Chondrocyte (in vitro differentiated cells): ENCODE measurements at regions not wholly inside any gene's neighbourhood (a gene's known extent, or its start where the extent isn't known, plus 50 kb on each side); places are given as distances from the start of the nearest gene placed in this dataset.

Source experiments
- DNase-seq: peaks from one replicate; pipeline ENCODE4 v3.0.0; 2021; ENCODE audit warnings: mixed read lengths, low spot score
- H3K27ac Mint-ChIP-seq: one replicate; pipeline ENCODE4 v1.8.0; 2021; ENCODE audit warnings: mild to moderate bottlenecking, moderate library complexity, mixed read lengths; ENCODE audit not compliant: unreplicated experiment
- H3K27me3 Mint-ChIP-seq: 2 replicates; pipeline ENCODE4 v1.8.0; 2021; ENCODE audit warnings: low read depth, mixed read lengths
- H3K36me3 Mint-ChIP-seq: 2 replicates; pipeline ENCODE4 v1.8.0; 2021; ENCODE audit warnings: low read depth, mixed read lengths
- H3K4me1 Mint-ChIP-seq: 2 replicates; pipeline ENCODE4 v1.8.0; 2021; ENCODE audit warnings: low read depth, mild to moderate bottlenecking, mixed read lengths
- H3K4me3 Mint-ChIP-seq: one replicate; pipeline ENCODE4 v1.8.0; 2021; ENCODE audit warnings: mild to moderate bottlenecking, moderate library complexity, mixed read lengths; ENCODE audit not compliant: unreplicated experiment
- H3K9me3 Mint-ChIP-seq: 2 replicates; pipeline ENCODE4 v1.8.0; 2021; ENCODE audit warnings: low read depth, mixed read lengths
- TF ChIP-seq, protein P1 (sequence below): fragments of 200-600 bp; sonication (generic); IDR thresholded peaks from 2 replicates; pipeline ENCODE4 v1.5.0; 2021; ENCODE audit warnings: antibody characterized with exemption, mild to moderate bottlenecking, moderate library complexity

DNA sequence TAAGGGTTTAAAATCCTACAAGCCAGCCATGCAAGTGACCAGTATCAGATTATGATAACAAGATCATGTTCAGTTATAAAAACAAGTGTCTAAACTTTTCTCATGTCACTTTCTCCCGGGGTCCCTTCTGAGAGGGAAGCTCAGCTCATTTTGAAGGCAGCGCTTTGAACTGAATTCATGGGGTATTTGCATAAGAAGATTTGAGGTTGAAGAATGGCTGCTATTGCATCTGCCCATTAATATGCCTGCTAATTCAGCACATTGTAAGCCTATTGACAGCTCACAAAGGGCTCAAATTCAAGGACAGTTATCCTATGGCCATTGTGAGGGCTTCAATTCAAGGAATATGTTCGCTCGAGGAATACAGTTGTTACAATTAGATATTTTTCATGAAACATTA is 290.2 kb upstream of the IRX3 start:
- H3K27ac Mint-ChIP-seq = no peak overlapping the region
- DNase-seq = no peak
- no peaks in the 10 kb centered on the region for H3K36me3 Mint-ChIP-seq
- no peak overlapping the region for H3K4me3 Mint-ChIP-seq
- no peaks in the 10 kb centered on the region for H3K9me3 Mint-ChIP-seq
- TF ChIP-seq, protein P1, sequence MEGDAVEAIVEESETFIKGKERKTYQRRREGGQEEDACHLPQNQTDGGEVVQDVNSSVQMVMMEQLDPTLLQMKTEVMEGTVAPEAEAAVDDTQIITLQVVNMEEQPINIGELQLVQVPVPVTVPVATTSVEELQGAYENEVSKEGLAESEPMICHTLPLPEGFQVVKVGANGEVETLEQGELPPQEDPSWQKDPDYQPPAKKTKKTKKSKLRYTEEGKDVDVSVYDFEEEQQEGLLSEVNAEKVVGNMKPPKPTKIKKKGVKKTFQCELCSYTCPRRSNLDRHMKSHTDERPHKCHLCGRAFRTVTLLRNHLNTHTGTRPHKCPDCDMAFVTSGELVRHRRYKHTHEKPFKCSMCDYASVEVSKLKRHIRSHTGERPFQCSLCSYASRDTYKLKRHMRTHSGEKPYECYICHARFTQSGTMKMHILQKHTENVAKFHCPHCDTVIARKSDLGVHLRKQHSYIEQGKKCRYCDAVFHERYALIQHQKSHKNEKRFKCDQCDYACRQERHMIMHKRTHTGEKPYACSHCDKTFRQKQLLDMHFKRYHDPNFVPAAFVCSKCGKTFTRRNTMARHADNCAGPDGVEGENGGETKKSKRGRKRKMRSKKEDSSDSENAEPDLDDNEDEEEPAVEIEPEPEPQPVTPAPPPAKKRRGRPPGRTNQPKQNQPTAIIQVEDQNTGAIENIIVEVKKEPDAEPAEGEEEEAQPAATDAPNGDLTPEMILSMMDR = no peak
- H3K27me3 Mint-ChIP-seq = peaks cover 35% of the 10 kb centered on the region
- H3K4me1 Mint-ChIP-seq = no peaks in the 10 kb centered on the region

DNA sequence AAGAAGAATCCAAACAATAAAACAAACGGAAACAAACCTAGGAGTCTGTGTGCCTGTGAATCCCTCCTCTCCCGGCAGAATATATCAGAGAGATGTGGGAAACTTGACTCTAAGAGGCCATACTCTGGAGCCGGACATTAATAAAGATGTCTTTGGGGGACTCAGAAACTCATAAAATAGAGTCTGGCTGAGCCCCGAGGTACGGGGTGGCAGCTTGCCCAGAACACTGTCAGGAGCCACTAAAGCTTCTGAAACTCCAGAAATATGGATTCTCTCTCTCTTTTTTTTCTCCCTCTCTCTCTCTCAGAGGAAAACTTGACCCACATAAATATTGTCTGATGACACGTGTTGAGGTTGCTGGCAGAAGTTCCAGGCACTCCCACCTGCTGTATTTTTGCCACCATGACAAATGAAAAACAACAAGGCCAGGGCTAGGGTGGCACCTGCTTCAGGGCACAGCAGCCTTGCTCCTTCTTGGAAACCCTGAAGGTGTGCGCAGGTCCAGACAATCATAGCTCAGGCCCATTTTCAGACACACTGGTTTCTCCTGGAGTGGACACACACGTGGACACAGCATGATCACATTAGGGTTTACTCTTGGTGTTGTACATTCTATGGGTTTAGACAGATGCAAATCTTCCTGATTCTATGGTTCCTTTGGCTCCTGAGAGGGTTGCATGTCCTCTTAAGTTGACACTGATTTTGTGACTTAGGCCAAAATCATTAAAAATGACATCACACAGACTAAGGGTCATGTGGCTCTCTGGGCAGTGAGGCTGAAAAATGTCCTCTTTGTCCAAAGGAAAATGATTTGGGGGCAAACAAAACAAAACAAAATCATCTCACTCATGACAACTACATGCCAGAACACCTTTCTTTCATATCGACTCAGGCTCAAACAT is 282.6 kb upstream of the IRX3 start:
- TF ChIP-seq, protein P1 = no peak
- H3K4me3 Mint-ChIP-seq = no peak overlapping the region
- peaks cover 7% of the 10 kb centered on the region for H3K27me3 Mint-ChIP-seq
- H3K4me1 Mint-ChIP-seq = no peaks in the 10 kb centered on the region
- no peak overlapping the region for H3K27ac Mint-ChIP-seq
- no peaks in the 10 kb centered on the region for H3K9me3 Mint-ChIP-seq
- H3K36me3 Mint-ChIP-seq = no peaks in the 10 kb centered on the region
- DNase-seq = no peak

DNA sequence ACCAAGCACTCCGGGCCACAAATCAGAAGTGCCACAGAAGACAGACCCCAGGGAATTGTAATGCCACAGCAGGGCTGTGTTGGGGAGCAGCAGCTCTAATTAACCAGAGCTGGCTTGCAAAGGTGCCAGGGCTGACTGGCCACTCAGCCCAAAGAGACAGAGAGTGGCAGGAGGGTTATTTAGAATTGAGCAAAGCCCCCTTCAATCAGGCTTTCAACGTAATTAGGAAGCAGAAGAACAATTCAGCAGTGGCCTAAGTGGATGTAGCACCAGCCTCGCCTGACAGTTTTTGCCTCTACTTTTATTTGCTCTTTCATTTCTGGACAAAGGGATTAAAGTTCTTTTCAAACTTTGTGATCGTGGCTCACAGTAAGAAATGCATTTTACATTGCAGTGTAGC is 278.3 kb upstream of the IRX3 start:
- H3K27ac Mint-ChIP-seq = no peak overlapping the region
- no peak for DNase-seq

DNA sequence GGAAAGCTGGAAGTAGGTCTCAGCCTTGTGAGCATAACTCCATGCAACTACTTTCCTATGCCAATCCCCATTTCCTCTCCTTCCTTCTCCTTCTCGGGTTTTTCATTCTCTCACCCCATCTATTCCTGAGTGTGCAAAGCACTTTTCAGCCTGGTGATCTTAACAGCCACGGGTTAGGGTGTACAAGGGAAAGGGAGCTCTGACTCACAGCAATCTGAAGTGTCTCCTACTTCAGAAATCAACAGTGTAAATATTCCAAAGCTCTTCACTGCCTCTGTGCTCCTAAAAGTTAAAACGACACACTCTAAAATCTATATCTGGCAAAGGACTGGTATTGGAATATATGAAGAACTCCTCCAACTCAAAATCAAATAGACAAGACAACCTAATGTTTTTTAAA is 268.0 kb upstream of the IRX3 start:
- no peak overlapping the region for H3K27ac Mint-ChIP-seq
- H3K4me3 Mint-ChIP-seq = no peak overlapping the region
- peaks cover 18% of the 10 kb centered on the region for H3K9me3 Mint-ChIP-seq
- H3K4me1 Mint-ChIP-seq = no peaks in the 10 kb centered on the region
- peaks cover 3% of the 10 kb centered on the region for H3K36me3 Mint-ChIP-seq
- TF ChIP-seq, protein P1 = no peak
- no peak for DNase-seq
- H3K27me3 Mint-ChIP-seq = peaks cover 20% of the 10 kb centered on the region

More for the DNA sequence above, 278.3 kb upstream of the IRX3 start:
- TF ChIP-seq, protein P1 = no peak
- Mint-ChIP-seq H3K27me3 (peaks cover 8% of the 10 kb centered on the region), H3K36me3 (no peaks in the 10 kb centered on the region), H3K4me3 (no peak overlapping the region), H3K9me3 (no peaks in the 10 kb centered on the region), H3K4me1 (no peaks in the 10 kb centered on the region)

DNA sequence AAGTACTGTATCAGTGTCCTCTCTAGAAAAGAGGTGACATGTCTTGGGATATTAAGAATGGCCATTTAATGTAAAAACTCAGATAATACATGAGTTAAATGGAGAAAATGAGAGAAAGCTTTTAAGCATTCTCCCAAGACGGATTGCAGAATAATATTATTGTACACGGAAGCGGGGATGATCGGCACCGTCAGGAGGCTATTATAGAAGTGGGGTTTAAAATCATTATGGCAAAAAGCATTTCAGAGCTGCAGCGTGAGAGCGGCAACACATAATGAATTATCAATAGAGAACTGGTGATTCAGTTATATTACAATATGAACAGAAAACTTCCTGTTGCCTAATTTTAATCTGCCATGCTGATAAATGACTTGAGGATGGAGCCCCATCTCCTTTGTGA is 261.7 kb upstream of the IRX3 start:
- Mint-ChIP-seq H3K27ac (no peak overlapping the region), H3K4me1 (no peaks in the 10 kb centered on the region), H3K27me3 (peaks cover 51% of the 10 kb centered on the region), H3K36me3 (no peaks in the 10 kb centered on the region), H3K4me3 (no peak overlapping the region), H3K9me3 (no peaks in the 10 kb centered on the region)
- TF ChIP-seq, protein P1 = no peak
- no peak for DNase-seq
